Breast epithelium (tissue), 4 donors: ENCODE measurements at regions not wholly inside any gene's neighbourhood (a gene's known extent, or its start where the extent isn't known, plus 50 kb on each side); places are given as distances from the start of the nearest gene placed in this dataset.

ENCODE experiments used
- DNase-seq, 2 donors: peaks; one replicate each; pipeline ENCODE4 v3.0.0-alpha.2; 2019; ENCODE audit warnings: low spot score in 2 of 2
- H3K27ac ChIP-seq, 2 donors: fragments of 200-600 bp; sonication (generic) in 1 of 2; one replicate each; pipeline ENCODE4 v1.5.1; 2016 to 2019; ENCODE audit warnings: mild to moderate bottlenecking in 1 of 2
- H3K27me3 ChIP-seq, 2 donors: fragments of 200-600 bp; sonication (generic) in 1 of 2; one replicate each; pipeline versions ENCODE4 v1.5.1 to v1.6.0; 2017 to 2019; ENCODE audit warnings: control low read depth in 1 of 2, mild to moderate bottlenecking in 1 of 2
- H3K36me3 ChIP-seq: fragments of 200-600 bp; one replicate; pipeline ENCODE4 v1.5.1; 2019
- H3K4me1 ChIP-seq, 2 donors: fragments of 200-600 bp; sonication (generic); one replicate each; pipeline ENCODE4 v1.5.1; 2016 to 2019; ENCODE audit warnings: control low read depth in 1 of 2
- H3K4me3 ChIP-seq, 3 donors: fragments of 200-600 bp; sonication (generic); 1 replicate in 2 of 3; 2 replicates in 1 of 3; pipeline ENCODE4 v1.5.1; 2016 to 2019; ENCODE audit warnings: mild to moderate bottlenecking in 3 of 3, moderate library complexity in 2 of 3
- H3K9me3 ChIP-seq, 2 donors: fragments of 200-600 bp; sonication (generic) in 1 of 2; one replicate each; pipeline ENCODE4 v1.5.1; 2016 to 2019; ENCODE audit warnings: control low read depth in 1 of 2
- POLR2A ChIP-seq: fragments of 450-650 bp; IDR thresholded peaks from one replicate; pipeline ENCODE4 v1.6.1; 2016; ENCODE audit warnings: antibody characterized with exemption, mild to moderate bottlenecking, moderate library complexity
- POLR2AphosphoS5 ChIP-seq, 3 donors: sonication (generic); formaldehyde crosslinking; IDR thresholded peaks; one replicate each; pipeline ENCODE4 v1.6.1; 2017; ENCODE audit warnings: antibody characterized with exemption in 3 of 3
- intact Hi-C: fragments of 100-400 bp; cut with DNase I; formaldehyde crosslinking; loops from one replicate; pipeline ENCODE4 v1.15.1; 2023; ENCODE audit warnings: low total_unique reads
- TF ChIP-seq, protein P1 (sequence below), 3 donors: fragments of 450-650 bp; IDR thresholded peaks; one replicate each; pipeline ENCODE4 v1.5.1; 2016 to 2017; ENCODE audit warnings: antibody characterized with exemption in 3 of 3, mild to moderate bottlenecking in 3 of 3, moderate library complexity in 3 of 3

DNA sequence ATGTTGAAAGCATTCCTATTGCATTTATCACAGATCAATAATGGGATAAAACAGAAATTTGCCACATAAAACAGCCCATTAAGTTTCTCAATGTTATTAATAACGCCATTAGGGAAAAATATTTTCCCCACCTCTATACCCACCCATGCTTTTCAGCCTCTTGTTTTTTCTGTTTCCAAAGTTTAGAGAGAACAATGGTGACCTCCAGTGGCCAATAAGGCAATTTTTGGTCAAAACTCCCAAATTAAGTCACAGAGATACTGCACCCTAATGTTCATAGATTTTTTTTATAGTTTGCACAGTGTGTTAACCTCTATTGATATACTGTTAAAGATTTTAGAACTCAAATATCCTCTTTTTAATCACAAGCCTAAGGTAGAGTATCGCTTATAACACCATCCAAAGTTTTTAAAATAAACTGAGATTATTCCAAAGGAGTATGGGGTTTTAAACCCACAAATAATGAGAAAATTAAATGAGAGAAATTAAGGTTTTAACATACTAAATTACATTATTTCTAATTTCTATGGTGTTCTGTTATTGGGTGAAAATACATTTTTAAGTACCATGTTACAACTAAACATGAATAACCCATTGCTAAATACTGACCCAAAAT lies 184.7 kb upstream of the DCN start:
- intact Hi-C loops, result no loop called here

DNA sequence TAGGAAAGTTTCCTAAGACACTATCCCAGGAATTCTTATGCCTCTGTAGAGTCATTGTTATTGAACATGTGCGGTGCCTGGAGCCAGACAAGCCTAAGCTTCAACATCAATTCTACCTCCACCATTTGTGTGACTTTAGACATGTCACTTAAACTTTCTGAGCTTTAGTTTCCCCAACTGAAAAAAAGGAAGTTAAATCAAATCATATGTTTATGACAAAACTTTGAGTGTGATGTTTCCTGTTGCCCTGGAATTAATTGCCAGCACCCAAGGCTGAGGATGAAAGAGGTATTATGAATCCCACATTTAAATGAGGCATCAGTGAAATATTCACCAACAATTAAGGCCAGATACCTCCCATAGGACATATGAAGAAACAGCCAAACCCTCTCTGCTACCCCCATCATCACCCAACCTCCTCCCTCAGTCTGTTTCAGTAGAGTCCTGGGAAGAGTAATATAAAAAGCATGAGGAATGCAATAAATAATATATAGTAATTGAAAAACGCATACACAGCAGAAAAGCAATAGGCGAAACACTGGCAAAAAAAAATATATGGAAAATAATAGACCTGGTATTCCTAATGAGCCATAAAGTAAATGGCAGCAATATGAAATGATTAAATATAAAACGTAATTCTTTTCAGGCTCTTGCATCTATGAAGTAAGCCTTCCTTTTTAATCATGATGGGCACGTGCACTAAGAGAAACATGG lies 182.0 kb upstream of the DCN start:
- H3K36me3 ChIP-seq, result no peaks in the 10 kb centered on the region
- no peak overlapping the region for H3K4me3 ChIP-seq
- no peak for DNase-seq
- no peaks in the 10 kb centered on the region for H3K27me3 ChIP-seq
- no peaks in the 10 kb centered on the region for H3K9me3 ChIP-seq
- intact Hi-C loops, result no loop called here
- no peaks in the 10 kb centered on the region for H3K4me1 ChIP-seq
- H3K27ac ChIP-seq, result no peak overlapping the region
- TF ChIP-seq POLR2A (no peak), POLR2AphosphoS5 (IDR thresholded peaks at IDR 0.05) (no peak)
- TF ChIP-seq, protein P1, sequence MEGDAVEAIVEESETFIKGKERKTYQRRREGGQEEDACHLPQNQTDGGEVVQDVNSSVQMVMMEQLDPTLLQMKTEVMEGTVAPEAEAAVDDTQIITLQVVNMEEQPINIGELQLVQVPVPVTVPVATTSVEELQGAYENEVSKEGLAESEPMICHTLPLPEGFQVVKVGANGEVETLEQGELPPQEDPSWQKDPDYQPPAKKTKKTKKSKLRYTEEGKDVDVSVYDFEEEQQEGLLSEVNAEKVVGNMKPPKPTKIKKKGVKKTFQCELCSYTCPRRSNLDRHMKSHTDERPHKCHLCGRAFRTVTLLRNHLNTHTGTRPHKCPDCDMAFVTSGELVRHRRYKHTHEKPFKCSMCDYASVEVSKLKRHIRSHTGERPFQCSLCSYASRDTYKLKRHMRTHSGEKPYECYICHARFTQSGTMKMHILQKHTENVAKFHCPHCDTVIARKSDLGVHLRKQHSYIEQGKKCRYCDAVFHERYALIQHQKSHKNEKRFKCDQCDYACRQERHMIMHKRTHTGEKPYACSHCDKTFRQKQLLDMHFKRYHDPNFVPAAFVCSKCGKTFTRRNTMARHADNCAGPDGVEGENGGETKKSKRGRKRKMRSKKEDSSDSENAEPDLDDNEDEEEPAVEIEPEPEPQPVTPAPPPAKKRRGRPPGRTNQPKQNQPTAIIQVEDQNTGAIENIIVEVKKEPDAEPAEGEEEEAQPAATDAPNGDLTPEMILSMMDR (IDR thresholded peaks at IDR 0.05), result no peak

More for the DNA sequence above, 184.7 kb upstream of the DCN start:
- Histone ChIP-seq H3K36me3 (no peaks in the 10 kb centered on the region), H3K9me3 (no peaks in the 10 kb centered on the region), H3K4me3 (no peak overlapping the region), H3K27ac (no peak overlapping the region), H3K4me1 (no peaks in the 10 kb centered on the region), H3K27me3 (no peaks in the 10 kb centered on the region)
- DNase-seq, result no peak
- TF ChIP-seq, protein P1 (IDR thresholded peaks at IDR 0.05), result no peak
- TF ChIP-seq POLR2A, result no peak
- no peak for TF ChIP-seq POLR2AphosphoS5 (IDR thresholded peaks at IDR 0.05)

DNA sequence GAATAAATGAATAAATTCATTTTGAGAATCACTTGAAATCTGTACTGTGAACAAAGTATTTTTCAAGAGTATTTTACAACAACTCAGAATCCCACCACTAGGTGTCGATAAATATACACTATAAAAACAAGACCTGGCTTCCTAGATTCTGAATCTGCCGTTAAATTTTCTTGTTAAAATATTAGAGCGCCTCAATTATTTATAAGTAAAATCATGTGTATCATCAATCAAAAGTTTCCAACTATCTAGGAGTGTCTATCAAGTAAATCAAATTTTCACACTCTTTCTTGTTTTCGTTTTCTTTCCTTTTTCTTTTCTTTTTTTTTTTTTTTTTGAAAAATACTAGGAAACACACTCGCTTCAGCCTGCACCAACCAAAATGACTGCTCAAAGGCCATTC lies 179.2 kb upstream of the DCN start:
- DNase-seq, result no peak
- intact Hi-C loops, result no loop called here
- Histone ChIP-seq H3K9me3 (no peaks in the 10 kb centered on the region), H3K36me3 (no peaks in the 10 kb centered on the region), H3K27me3 (no peaks in the 10 kb centered on the region), H3K4me1 (no peaks in the 10 kb centered on the region), H3K4me3 (peak overlapping the region in 1 of 3 donors; percentile 29), H3K27ac (no peak overlapping the region)
- TF ChIP-seq, protein P1 (IDR thresholded peaks at IDR 0.05), result peak; percentile 71 to 81 (median 77)
- no peak for TF ChIP-seq POLR2AphosphoS5 (IDR thresholded peaks at IDR 0.05)

GRCh38 chr12:91357381-91357780 lies 174.8 kb upstream of the DCN start:
- Histone ChIP-seq H3K36me3 (no peaks in the 10 kb centered on the region), H3K4me3 (no peak overlapping the region), H3K9me3 (no peaks in the 10 kb centered on the region), H3K4me1 (no peaks in the 10 kb centered on the region), H3K27ac (no peak overlapping the region), H3K27me3 (no peaks in the 10 kb centered on the region)
- DNase-seq, result no peak
- TF ChIP-seq, protein P1 (IDR thresholded peaks at IDR 0.05), result no peak
- TF ChIP-seq POLR2A, result no peak
- TF ChIP-seq POLR2AphosphoS5 (IDR thresholded peaks at IDR 0.05), result no peak
- intact Hi-C loops, result no loop called here

DNA sequence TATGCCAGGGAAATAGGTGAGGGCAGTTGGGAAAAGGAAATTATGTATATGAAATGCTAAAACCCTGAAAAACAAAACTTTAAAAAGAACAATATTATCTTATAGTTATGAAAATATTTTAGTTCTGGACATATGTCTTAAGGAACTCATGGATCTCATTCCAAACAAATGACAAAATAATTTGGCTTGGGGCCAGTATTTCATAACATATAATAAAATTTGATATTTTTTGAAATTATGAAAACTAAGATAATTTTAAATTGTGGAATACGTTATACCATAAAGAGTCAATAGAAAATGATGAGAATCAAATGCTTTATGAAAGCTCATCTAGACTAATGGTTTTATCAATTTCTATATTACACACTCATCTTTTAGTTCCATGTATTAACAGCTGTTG lies 173.8 kb upstream of the DCN start:
- Histone ChIP-seq H3K27me3 (no peaks in the 10 kb centered on the region), H3K4me3 (no peak overlapping the region), H3K36me3 (no peaks in the 10 kb centered on the region), H3K4me1 (no peaks in the 10 kb centered on the region), H3K9me3 (no peaks in the 10 kb centered on the region), H3K27ac (no peak overlapping the region)
- intact Hi-C loops, result no loop called here
- no peak for DNase-seq
- no peak for TF ChIP-seq POLR2A
- TF ChIP-seq POLR2AphosphoS5 (IDR thresholded peaks at IDR 0.05), result no peak
- TF ChIP-seq, protein P1 (IDR thresholded peaks at IDR 0.05), result no peak
